Aorta (tissue), 5 donors: ENCODE measurements at regions not wholly inside any gene's neighbourhood (a gene's known extent, or its start where the extent isn't known, plus 50 kb on each side); places are given as distances from the start of the nearest gene placed in this dataset.

Experiments
- ATAC-seq: fragments of 200-7000 bp; cut with Tn5 transposase; one replicate; pipeline ENCODE4 v1.9.1; 2022; ENCODE audit warnings: moderate library complexity; ENCODE audit not compliant: low FRiP score
- DNase-seq, 2 donors: peaks; one replicate each; pipeline ENCODE4 v3.0.0-alpha.2; 2020
- H3K27ac ChIP-seq, 2 donors: one replicate each; pipeline ENCODE4 v1.5.1; 2013; ENCODE audit warnings: low read length in 2 of 2, mild to moderate bottlenecking in 2 of 2, moderate library complexity in 2 of 2, control low read depth in 1 of 2, inconsistent platforms in 1 of 2, low read depth in 1 of 2
- H3K27me3 ChIP-seq, 2 donors: one replicate each; pipeline ENCODE4 v1.6.1; 2013; ENCODE audit warnings: control low read depth in 1 of 2, low read length in 1 of 2, mild to moderate bottlenecking in 1 of 2, moderate library complexity in 1 of 2; ENCODE audit not compliant: insufficient read depth in 2 of 2, control insufficient read depth in 1 of 2
- H3K36me3 ChIP-seq, 2 donors: one replicate each; pipeline ENCODE4 v1.6.1; 2013; ENCODE audit warnings: control low read depth in 1 of 2, low read length in 1 of 2, mild to moderate bottlenecking in 1 of 2; ENCODE audit not compliant: insufficient read depth in 2 of 2, control insufficient read depth in 1 of 2
- H3K4me1 ChIP-seq, 2 donors: one replicate each; pipeline ENCODE4 v1.6.1; 2013; ENCODE audit warnings: low read length in 2 of 2, control low read depth in 1 of 2, mild to moderate bottlenecking in 1 of 2, moderate library complexity in 1 of 2; ENCODE audit not compliant: insufficient read depth in 2 of 2, control insufficient read depth in 1 of 2
- H3K4me3 ChIP-seq, 2 donors: one replicate each; pipeline ENCODE4 v1.5.1; 2013; ENCODE audit warnings: low read length in 2 of 2, control low read depth in 1 of 2, mild to moderate bottlenecking in 1 of 2
- H3K9me3 ChIP-seq: one replicate; pipeline ENCODE4 v1.6.1; 2013; ENCODE audit warnings: mild to moderate bottlenecking, low read length; ENCODE audit not compliant: control insufficient read depth
- WGBS, 2 donors: extraction: QIAGEN DNeasy Blood & Tissue Kit; methylation state at CpG; one replicate each; pipeline ENCODE4 v1.1.7; 2013; 5-methylcytosine and 5-hydroxymethylcytosine counted together
- intact Hi-C, 2 donors: fragments of 100-400 bp; cut with DNase I; formaldehyde crosslinking; loops; one replicate each; pipeline versions ENCODE4 v1.14.2 to v1.15.0; 2022
- donor health status: healthy with polysubstance abuse.
- donor health status: Bipolar disorder and iron deficiency.
- donor health status: DM: no; HTN: no; CAD: no.
- donor health status: DM: no; HTN: no; CAD: no.
- donor health status: DM: yes; HTN: yes; CAD: no.

GRCh38 chr20:40773376-40773775, 84.3 kb upstream of the MAFB start:
- Histone ChIP-seq H3K27ac (no peak overlapping the region), H3K4me3 (no peak overlapping the region), H3K4me1 (no peaks in the 10 kb centered on the region), H3K27me3 (no peaks in the 10 kb centered on the region), H3K36me3 (no peaks in the 10 kb centered on the region), H3K9me3 (no peaks in the 10 kb centered on the region)
- intact Hi-C loops = no loop called here
- no peak for ATAC-seq
- DNase-seq = no peak
- WGBS, 2 donors = 54 to 62% methylated on average over 3 of the region's 3 CpGs

DNA sequence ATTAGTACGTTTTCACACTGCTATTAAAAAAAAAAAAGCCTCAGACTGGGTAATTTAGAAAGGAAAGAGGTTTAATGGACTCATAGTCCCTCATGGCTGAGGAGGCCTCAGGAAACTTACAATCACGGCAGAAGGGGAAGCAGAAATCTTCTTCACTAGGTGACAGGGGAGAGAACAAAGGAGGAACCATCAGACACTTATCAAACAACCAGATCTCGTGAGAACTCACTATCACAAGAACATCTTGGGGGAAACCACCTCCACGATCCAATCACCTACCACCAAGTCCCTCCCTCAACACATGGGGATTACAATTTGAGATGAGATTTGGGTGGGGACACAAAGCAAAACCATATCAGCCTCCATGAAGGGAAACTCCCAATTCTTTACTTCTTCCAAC, 85.2 kb upstream of the MAFB start:
- 66 to 69% methylated on average over 4 of the region's 4 CpGs for WGBS, 2 donors
- Histone ChIP-seq H3K9me3 (no peaks in the 10 kb centered on the region), H3K27me3 (no peaks in the 10 kb centered on the region), H3K36me3 (no peaks in the 10 kb centered on the region), H3K4me3 (no peak overlapping the region), H3K4me1 (no peaks in the 10 kb centered on the region), H3K27ac (no peak overlapping the region)
- DNase-seq = no peak
- intact Hi-C loops = no loop called here
- ATAC-seq = no peak

GRCh38 chr20:40775561-40776146, 86.6 kb upstream of the MAFB start:
- DNase-seq (no peak), ATAC-seq (no peak)
- Histone ChIP-seq H3K27me3 (no peaks in the 10 kb centered on the region), H3K9me3 (no peaks in the 10 kb centered on the region), H3K36me3 (no peaks in the 10 kb centered on the region), H3K27ac (no peak overlapping the region), H3K4me3 (no peak overlapping the region), H3K4me1 (no peaks in the 10 kb centered on the region)
- intact Hi-C loops = no loop called here
- 89 to 93% methylated on average over 2 of the region's 2 CpGs for WGBS, 2 donors

DNA sequence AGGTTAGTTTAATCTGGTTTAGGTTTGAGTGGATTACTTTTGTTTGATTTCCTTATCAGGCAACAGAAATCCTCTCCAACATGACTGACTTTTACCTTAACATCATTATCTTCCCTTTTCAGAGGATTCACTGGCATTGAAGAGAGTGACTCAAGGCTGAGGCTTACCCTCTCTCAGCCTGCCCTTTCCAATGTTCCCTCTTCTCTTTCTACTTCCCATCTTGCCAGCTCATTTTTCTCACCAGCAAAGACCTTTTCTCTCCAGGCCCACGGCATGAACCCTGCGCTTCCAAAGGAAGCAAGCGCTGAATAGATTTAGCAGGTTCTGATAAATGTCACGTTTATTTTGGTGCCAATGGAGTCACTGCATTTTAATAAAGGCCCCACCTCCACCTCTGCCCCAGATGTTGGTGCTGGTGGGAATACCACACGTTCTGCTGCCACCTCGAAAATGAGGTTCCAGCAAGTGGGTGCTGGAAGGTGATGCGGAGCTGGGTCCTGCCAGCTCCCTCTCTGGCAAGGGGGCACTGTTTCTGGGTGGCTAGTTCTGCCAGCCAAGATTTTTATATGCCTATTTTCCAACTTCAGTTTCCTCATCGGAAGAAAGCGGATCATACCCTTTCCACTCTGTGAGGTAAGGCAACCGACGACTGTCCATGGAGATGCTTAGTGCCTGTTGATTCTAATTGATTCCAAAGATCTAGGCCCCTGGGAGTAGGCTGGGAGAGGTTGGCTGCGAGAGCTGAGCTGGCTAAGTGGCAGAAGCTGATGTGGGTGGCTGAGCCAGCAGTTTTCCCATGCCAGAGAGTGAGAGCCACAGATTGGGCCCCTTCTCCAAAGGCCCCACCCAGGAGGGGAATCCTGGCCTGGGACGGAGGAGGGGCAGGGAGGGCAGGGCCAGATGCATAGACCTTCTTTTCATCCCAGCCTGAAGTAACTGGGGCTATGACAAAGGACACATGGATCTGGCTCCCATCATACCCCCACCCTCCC, 87.7 kb upstream of the MAFB start:
- Histone ChIP-seq H3K9me3 (no peaks in the 10 kb centered on the region), H3K36me3 (no peaks in the 10 kb centered on the region), H3K27ac (no peak overlapping the region), H3K4me3 (no peak overlapping the region), H3K4me1 (no peaks in the 10 kb centered on the region), H3K27me3 (no peaks in the 10 kb centered on the region)
- no peak for ATAC-seq
- 9 to 16% methylated on average over 13 of the region's 13 CpGs for WGBS, 2 donors
- peak in 1 of 2 donors; percentile 67 for DNase-seq
- intact Hi-C loops = no loop called here

GRCh38 chr20:40777653-40778052, 88.6 kb upstream of the MAFB start:
- H3K4me3 ChIP-seq = no peak overlapping the region
- ATAC-seq (no peak), DNase-seq (no peak)
- no peak overlapping the region for H3K27ac ChIP-seq
- no peaks in the 10 kb centered on the region for H3K4me1 ChIP-seq
- intact Hi-C loops = no loop called here
- no peaks in the 10 kb centered on the region for H3K36me3 ChIP-seq
- H3K27me3 ChIP-seq = no peaks in the 10 kb centered on the region
- no peaks in the 10 kb centered on the region for H3K9me3 ChIP-seq

DNA sequence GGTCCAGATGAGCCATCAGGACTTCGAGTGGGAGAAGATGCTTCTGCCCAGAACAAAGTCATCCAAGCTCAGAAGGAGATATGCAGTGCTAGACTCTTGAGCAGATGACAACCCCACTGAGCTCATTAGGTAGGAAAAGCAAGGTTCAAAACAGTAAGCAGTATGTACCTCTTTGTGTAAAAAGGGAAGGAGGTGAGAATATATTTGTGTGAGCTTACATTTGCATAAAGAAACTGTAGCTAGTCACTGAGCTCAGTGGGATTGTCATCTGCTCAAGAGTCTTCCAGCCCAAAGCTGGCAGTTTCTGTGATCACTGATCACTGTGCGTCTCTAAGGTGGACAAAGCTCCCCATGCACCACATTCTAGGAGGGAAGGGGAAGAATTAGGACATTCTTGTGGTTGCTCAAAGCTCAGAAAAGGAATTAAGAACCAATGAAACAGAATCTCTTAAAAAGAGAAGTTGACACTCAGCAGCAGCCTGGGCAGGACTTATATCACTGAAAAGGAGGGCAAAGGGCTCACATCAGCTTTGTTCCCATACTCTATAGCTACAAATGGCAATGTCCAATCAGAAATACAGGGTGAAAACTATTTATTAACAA, 90.0 kb upstream of the MAFB start:
- ATAC-seq (no peak), DNase-seq (no peak)
- intact Hi-C loops = no loop called here
- no peaks in the 10 kb centered on the region for H3K36me3 ChIP-seq
- H3K27ac ChIP-seq = no peak overlapping the region
- 90 to 100% methylated on average over 2 of the region's 2 CpGs for WGBS, 2 donors
- no peak overlapping the region for H3K4me3 ChIP-seq
- no peaks in the 10 kb centered on the region for H3K4me1 ChIP-seq
- H3K9me3 ChIP-seq = no peaks in the 10 kb centered on the region
- H3K27me3 ChIP-seq = no peaks in the 10 kb centered on the region

GRCh38 chr20:40781327-40782042, 92.4 kb upstream of the MAFB start:
- DNase-seq = no peak
- H3K36me3 ChIP-seq = no peaks in the 10 kb centered on the region
- WGBS, 2 donors = 90 to 93% methylated on average over 14 of the region's 14 CpGs
- ATAC-seq = no peak
- H3K4me3 ChIP-seq = no peak overlapping the region
- H3K27me3 ChIP-seq = no peaks in the 10 kb centered on the region
- H3K27ac ChIP-seq = no peak overlapping the region
- H3K9me3 ChIP-seq = no peaks in the 10 kb centered on the region
- H3K4me1 ChIP-seq = no peaks in the 10 kb centered on the region
- intact Hi-C loops = no loop called here

- H3K4me3 ChIP-seq = no peak overlapping the region
- DNase-seq (no peak), ATAC-seq (no peak)
- no peaks in the 10 kb centered on the region for H3K36me3 ChIP-seq
- no peak overlapping the region for H3K27ac ChIP-seq
- intact Hi-C loops = no loop called here
- 87 to 90% methylated on average over 11 of the region's 11 CpGs for WGBS, 2 donors
- H3K9me3 ChIP-seq = no peaks in the 10 kb centered on the region
- H3K27me3 ChIP-seq = no peaks in the 10 kb centered on the region
- H3K4me1 ChIP-seq = no peaks in the 10 kb centered on the region
Measured at GRCh38 chr20:40782043-40782368, 93.0 kb upstream of the MAFB start.
